ENCODE measurements at regions not wholly inside any gene's neighbourhood (a gene's known extent, or its start where the extent isn't known, plus 50 kb on each side); places are given as distances from the start of the nearest gene placed in this dataset.

GRCh38 chr5:60403343-60404006 lies 296.5 kb downstream of the DEPDC1B start:
- Histone ChIP-seq H3K27me3 (ENCODE audit: control insufficient read depth in 4 of 4, insufficient read depth in 4 of 4, low read length in 3 of 4) (no peaks in the 10 kb centered on the region), H3K4me3 (ENCODE audit: low read depth in 1 of 3, low read length in 3 of 3) (no peak overlapping the region), H3K9me3 (ENCODE audit: control insufficient read depth in 4 of 4, low read length in 3 of 4) (no peaks in the 10 kb centered on the region), H3K9ac (ENCODE audit: low read depth in 1 of 2, low read length in 2 of 2) (no peak overlapping the region), H3K36me3 (ENCODE audit: control insufficient read depth in 4 of 4, insufficient read depth in 3 of 4, low read depth in 1 of 4, low read length in 3 of 4) (no peaks in the 10 kb centered on the region), H3K27ac (ENCODE audit: low read depth in 1 of 2, low read length in 2 of 2) (no peak overlapping the region), H3K4me1 (ENCODE audit: control insufficient read depth in 4 of 4, insufficient read depth in 4 of 4, low read length in 3 of 4) (no peaks in the 10 kb centered on the region)
- 28% methylated on average over 1 of the region's 1 CpG for WGBS
- TF ChIP-seq HNF4A (conservative IDR thresholded peaks at IDR 0.05), result no peak
- no peak for TF ChIP-seq TAF1 (conservative IDR thresholded peaks at IDR 0.05)
- TF ChIP-seq FOXA1 (IDR thresholded peaks at IDR 0.05), result no peak
- TF ChIP-seq JUND (IDR thresholded peaks at IDR 0.05), result no peak
- no peak for TF ChIP-seq NR2F2 (IDR thresholded peaks at IDR 0.05)
- no peak for DNase-seq (ENCODE audit: low spot score)

- no peak overlapping the region for H3K9ac ChIP-seq (ENCODE audit: low read depth in 1 of 2, low read length in 2 of 2)
These were observed 297.7 kb downstream of the DEPDC1B start for GRCh38 chr5:60402161-60402785.

More at GRCh38 chr5:60402161-60402785, 297.7 kb downstream of the DEPDC1B start:
- H3K36me3 ChIP-seq (ENCODE audit: control insufficient read depth in 4 of 4, insufficient read depth in 3 of 4, low read depth in 1 of 4, low read length in 3 of 4), result no peaks in the 10 kb centered on the region
- no peak for TF ChIP-seq FOXA1 (IDR thresholded peaks at IDR 0.05)
- no peak for TF ChIP-seq FOXA2 (IDR thresholded peaks at IDR 0.05)
- TF ChIP-seq EGR1 (IDR thresholded peaks at IDR 0.05; ENCODE audit: low read depth in 2 of 2), result no peak
- no peak for TF ChIP-seq MAX (IDR thresholded peaks at IDR 0.05)
- TF ChIP-seq ATF3 (IDR thresholded peaks at IDR 0.05), result no peak
- TF ChIP-seq RAD21 (IDR thresholded peaks at IDR 0.05), result no peak
- TF ChIP-seq NR2F2 (IDR thresholded peaks at IDR 0.05), result no peak
- no peak for TF ChIP-seq ZBTB33 (IDR thresholded peaks at IDR 0.05)
- TF ChIP-seq HNF4G (IDR thresholded peaks at IDR 0.05), result no peak
- TF ChIP-seq RXRA (IDR thresholded peaks at IDR 0.05), result no peak
- no peak for TF ChIP-seq TAF1 (conservative IDR thresholded peaks at IDR 0.05)
- TF ChIP-seq JUND (IDR thresholded peaks at IDR 0.05), result no peak
- TF ChIP-seq GABPA (IDR thresholded peaks at IDR 0.05 in 1 of 2, conservative IDR thresholded peaks at IDR 0.05 in 1 of 2), result no peak
- no peak for TF ChIP-seq YY1 (IDR thresholded peaks at IDR 0.05)
- TF ChIP-seq SP1 (IDR thresholded peaks at IDR 0.05), result no peak
- no peak for TF ChIP-seq REST (IDR thresholded peaks at IDR 0.05)
- no peaks in the 10 kb centered on the region for H3K27me3 ChIP-seq (ENCODE audit: control insufficient read depth in 4 of 4, insufficient read depth in 4 of 4, low read length in 3 of 4)
- no peaks in the 10 kb centered on the region for H3K4me1 ChIP-seq (ENCODE audit: control insufficient read depth in 4 of 4, insufficient read depth in 4 of 4, low read length in 3 of 4)
- DNase-seq (ENCODE audit: low spot score), result no peak
- 88% methylated on average over 8 of the region's 8 CpGs for WGBS
- H3K9me3 ChIP-seq (ENCODE audit: control insufficient read depth in 4 of 4, low read length in 3 of 4), result no peaks in the 10 kb centered on the region
- H3K4me3 ChIP-seq (ENCODE audit: low read depth in 1 of 3, low read length in 3 of 3), result no peak overlapping the region
- H3K27ac ChIP-seq (ENCODE audit: low read depth in 1 of 2, low read length in 2 of 2), result no peak overlapping the region

Measured in liver (tissue), 7 donors.